ENCODE measurements at regions not wholly inside any gene's neighbourhood (a gene's known extent, or its start where the extent isn't known, plus 50 kb on each side); places are given as distances from the start of the nearest gene placed in this dataset.

- no peak for TF ChIP-seq EZH2 (IDR thresholded peaks at IDR 0.05; ENCODE audit: borderline replicate concordance)
- no peak for TF ChIP-seq CTCF (IDR thresholded peaks at IDR 0.05; ENCODE audit: poor library complexity)
- no peak for TF ChIP-seq EZH2phosphoT487 (IDR thresholded peaks at IDR 0.05; ENCODE audit: low read depth, severe bottlenecking, unreplicated experiment)
Measured at GRCh38 chr6:165864925-165865324, 201.9 kb upstream of the PDE10A start.

Data from hepatocyte (in vitro differentiated cells).